GM21381 (cell line): ENCODE measurements at regions not wholly inside any gene's neighbourhood (a gene's known extent, or its start where the extent isn't known, plus 50 kb on each side); places are given as distances from the start of the nearest gene placed in this dataset.

Experiments
- ATAC-seq: cut with Tn5 transposase; IDR thresholded peaks from one replicate; pipeline ENCODE4 v1.9.1; 2021; ENCODE audit warnings: mild to moderate bottlenecking, moderate library complexity; ENCODE audit not compliant: unreplicated experiment

GRCh38 chr5:117210796-117211195, 636.2 kb upstream of the SEMA6A start:
- no peak for ATAC-seq

- ATAC-seq = no peak
Observed at GRCh38 chr5:117209479-117209878, 634.9 kb upstream of the SEMA6A start.

GRCh38 chr5:117207088-117207668, 632.6 kb upstream of the SEMA6A start:
- ATAC-seq = no peak

- no peak for ATAC-seq
Observed at GRCh38 chr5:117205894-117206293, 631.3 kb upstream of the SEMA6A start.

- ATAC-seq = no peak
Observed at GRCh38 chr5:117204926-117205869, 630.6 kb upstream of the SEMA6A start.

DNA sequence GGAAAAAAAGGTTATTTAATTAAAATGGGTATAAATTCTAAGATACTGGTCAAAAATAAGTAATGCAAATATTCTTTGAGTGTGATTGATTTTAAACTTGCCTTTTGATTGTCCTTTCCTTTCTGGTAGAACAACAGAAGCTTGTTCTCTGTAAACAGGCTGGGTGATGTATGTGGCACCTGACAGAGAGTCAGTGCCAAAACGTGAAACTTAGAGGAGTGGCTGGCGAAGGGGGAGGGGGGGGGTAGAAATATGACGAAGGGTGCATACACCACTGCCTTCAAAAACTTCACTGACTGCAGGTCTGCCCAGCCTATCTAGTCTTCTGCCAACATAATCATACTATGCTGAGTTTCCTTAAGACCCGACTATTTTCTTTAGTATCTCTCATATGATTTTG, 629.8 kb upstream of the SEMA6A start:
- ATAC-seq = no peak

DNA sequence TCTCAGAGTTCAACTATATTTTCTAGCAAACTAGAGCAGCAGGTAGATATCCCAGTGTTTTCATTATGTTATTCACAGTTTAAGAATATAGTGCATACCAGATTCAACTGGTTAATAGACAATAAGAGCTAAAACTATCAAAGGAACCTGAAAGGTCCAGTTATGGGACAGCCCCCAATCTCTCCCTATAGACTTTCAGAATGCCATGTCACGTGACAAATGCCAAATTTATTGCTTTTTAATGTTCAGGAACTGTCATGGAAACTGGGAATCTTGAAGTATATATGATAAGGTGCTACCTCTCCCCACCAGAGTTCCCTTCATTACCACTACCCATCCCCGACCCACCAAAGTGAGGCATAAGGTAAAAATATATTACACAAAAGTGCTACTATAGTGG, 629.0 kb upstream of the SEMA6A start:
- ATAC-seq = no peak

GRCh38 chr5:117201001-117201400, 626.4 kb upstream of the SEMA6A start:
- no peak for ATAC-seq

- ATAC-seq = no peak
Observed at GRCh38 chr5:117195076-117195475, 620.5 kb upstream of the SEMA6A start.

GRCh38 chr5:117191251-117191650, 616.6 kb upstream of the SEMA6A start:
- no peak for ATAC-seq

- ATAC-seq = no peak
Observed at GRCh38 chr5:117189784-117190183, 615.2 kb upstream of the SEMA6A start.

- no peak for ATAC-seq
Observed at GRCh38 chr5:117188211-117188610, 613.6 kb upstream of the SEMA6A start.

DNA sequence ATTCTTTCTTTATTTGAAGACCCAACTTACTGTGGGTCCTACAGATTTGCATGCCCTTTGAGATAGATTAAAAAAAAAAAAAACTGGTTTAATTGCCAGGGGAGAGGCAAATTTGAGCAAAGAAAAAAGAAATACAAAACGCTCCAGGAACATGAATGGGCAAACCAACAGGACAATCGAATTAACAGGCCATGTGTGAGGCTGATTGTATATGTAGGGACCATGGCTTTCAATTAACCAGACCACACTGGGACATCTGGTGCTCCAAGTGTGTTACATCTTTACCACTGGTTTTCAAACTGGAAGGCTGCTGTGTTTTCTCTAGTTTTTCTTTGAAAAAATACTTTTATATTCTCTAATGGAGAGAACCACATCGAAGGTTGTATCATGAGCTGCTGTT, 612.1 kb upstream of the SEMA6A start:
- ATAC-seq = no peak

- no peak for ATAC-seq
Observed at GRCh38 chr5:117183326-117183725, 608.7 kb upstream of the SEMA6A start.

DNA sequence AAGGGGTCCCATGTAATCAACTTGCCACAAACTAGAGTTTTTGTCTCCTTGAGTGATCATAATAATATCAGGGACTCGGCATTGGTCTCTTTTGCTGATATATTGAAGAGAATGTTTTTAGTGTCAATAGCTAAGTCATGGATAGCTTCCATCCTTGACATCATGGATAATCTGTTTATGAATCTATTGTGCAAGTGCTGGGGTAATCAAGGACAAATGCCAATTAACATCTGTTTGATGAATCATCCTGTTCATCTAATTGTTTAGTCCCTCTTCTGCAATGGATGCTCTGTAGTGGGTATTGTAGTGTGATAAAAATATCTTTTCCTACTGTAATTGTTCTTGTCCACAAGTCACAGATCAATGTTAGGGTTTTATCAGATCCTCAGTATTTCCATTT, 607.5 kb upstream of the SEMA6A start:
- no peak for ATAC-seq

DNA sequence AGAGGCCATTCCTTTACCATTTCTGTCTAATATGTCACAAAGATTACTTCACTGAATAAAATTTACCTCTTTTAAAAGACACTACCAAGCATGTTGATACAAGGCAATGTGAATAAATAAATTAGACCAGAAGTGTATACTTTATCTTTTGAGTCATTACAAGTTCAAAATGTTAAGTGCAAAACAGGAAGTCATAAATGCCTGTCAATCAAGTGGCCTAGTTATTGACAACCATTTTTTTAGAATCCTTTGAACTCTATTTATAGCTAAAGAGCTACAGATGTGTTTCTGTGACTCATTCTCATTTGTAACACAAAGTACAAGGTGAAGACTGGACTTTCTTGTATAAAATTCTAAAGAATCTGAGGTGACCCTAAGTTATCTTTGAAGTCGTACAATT, 602.7 kb upstream of the SEMA6A start:
- ATAC-seq = no peak

DNA sequence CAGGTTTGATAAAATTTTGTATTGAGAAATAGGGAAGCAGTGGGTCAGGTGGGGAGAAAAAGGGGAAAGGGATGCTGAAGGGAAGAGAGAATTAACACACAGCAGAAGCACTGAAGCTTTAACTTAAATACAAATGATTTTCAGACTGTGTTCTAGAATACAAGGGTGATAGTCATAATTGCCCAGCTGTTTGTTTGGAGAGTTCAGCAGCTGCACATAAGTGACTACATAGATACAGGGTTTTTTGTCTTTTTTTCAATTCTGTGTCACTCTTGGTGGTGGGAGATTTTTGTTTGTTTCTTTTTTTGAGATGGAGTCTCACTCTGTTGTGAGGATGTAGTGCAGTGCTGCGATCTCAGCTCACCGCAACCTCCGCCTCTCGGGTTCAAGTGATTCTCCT, 590.4 kb upstream of the SEMA6A start:
- no peak for ATAC-seq

GRCh38 chr5:117161718-117162335, 587.2 kb upstream of the SEMA6A start:
- ATAC-seq = no peak

GRCh38 chr5:117160391-117160790, 585.8 kb upstream of the SEMA6A start:
- ATAC-seq = no peak

DNA sequence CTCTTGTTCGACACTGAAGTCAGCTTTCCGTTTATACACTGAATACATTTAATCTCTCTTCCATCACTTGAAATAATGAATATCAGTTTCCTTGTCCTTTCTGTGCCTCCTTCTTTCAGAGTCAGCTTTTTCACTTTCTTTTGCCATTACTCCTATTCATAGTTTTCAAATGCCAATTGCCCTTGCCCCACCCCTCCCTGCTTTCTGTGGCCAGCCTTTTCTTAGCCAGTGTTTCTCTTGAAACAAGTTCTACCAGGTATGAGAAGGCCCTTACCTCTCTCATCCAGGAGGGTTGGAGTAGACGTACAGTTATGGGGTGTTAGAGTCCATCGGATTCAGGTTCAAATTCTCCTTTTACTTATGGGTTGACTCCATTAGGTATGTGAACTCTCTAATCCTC, 574.7 kb upstream of the SEMA6A start:
- no peak for ATAC-seq

DNA sequence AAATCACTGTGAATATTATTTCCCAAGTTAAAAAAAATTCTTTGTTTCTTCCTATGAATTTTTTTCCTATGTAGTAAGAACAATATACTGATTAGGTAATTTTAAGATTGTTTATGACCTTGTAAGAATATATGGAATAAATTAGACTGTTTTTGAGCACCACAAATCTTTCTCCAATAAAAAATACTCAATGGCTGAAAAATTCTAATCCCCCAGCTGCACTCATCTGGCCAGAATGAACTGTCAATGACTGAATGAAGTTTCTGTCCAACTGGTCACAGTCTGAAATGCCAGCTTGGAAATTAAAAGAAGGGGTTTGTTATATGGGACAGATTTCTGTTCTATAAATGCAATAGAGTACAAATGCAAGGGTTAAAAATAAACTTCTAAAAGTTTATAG, 569.5 kb upstream of the SEMA6A start:
- ATAC-seq = no peak

DNA sequence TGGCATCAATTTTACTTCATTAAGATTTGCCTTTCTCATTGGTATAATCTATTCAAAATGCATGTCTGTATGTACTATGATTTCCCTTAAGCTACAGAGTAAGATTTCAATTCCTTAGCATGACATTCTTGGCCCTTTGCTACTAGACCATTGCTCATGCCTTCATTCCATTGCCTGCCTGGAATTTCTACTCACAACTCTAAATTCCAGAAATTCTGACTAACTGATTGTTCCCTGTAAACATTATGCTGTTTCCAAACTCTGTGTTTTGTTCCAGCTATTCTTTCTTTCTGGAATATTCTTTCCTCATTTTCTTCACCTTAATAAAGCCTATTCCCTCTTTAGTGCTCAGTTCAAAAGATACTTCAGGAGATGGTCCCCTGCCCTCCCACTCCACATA, 568.8 kb upstream of the SEMA6A start:
- ATAC-seq = no peak
